ENCODE measurements at regions not wholly inside any gene's neighbourhood (a gene's known extent, or its start where the extent isn't known, plus 50 kb on each side); places are given as distances from the start of the nearest gene placed in this dataset.

DNA sequence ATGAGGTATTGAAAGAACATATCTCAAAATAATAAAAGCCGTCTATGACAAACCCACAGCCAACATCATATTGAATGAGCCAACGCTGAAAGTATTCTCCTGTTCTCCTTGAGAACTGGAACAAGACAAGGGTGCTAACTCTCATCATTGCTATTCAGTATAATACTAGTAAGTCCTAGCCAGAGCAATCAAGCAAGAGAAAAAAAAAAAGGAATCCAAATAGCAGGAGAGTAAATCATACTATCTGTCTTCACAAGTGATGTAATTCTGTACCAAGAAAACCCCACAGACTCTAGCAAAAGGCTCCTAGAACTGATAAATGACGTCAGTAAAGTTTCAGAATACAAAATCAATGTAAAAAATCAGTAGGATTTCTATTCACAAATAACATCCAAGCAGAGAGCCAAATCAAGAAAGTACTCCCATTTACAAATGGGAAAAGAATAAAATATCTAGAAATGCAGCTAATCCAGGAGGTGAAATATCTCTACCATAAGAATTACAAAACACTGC, 1632.8 kb downstream of the NCAM2 start:
- DNase-seq, result no peak

DNA sequence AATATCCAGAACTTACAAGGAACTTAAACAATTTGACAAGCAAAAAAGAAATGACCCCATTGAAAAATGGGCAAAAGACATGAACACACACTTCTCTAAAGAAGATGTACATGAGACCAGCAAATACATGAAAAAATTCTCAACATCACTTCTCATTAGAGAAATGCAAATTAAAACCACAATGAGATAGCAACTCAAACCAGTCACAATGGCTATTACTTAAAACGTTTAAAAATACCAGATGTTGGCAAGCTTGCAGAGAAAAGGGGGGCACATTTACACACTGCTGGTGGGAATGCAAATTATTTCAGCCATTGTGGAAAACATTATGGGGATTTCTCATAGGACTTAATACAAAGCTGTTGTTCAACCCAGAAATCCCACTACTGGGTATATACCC, 1634.0 kb downstream of the NCAM2 start:
- DNase-seq, result no peak

DNA sequence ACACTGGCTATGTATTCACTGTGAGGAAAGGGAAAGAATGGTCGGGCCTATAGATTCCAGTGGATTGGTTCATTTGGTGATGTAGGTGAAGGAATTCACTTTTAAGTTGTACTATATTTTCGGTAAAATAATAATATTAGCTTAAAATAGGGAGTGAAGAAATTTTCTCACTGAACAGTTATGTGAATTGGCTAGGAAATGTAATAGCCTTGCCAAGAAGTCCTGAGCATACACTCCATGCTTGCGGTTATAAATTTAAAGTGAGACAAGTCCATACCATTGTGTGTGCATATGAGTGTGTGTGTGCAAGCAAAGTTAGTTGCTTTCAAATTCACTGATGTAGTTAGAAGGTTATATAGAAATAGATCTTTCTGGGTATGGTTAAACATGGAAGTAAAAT, 1651.0 kb downstream of the NCAM2 start:
- DNase-seq, result no peak

DNA sequence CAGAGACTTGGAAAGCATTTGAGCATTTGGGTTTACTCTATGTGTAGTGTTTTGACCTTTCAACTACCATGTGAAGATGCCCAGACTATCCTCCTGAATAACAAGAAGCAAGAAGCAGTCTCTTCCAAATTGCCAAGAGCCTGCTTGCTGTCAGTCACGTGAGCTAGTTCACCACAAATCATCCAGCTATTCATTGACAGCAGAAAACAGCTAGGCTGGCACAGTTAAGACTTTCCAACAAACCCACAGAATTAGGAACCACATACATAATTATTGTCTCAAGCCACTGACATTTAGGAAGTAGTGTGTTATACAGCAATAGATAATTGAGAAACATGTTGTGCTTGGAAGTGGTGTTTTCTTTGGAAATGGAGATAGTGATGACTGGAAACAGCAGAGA, 1652.0 kb downstream of the NCAM2 start:
- DNase-seq, result no peak

DNA sequence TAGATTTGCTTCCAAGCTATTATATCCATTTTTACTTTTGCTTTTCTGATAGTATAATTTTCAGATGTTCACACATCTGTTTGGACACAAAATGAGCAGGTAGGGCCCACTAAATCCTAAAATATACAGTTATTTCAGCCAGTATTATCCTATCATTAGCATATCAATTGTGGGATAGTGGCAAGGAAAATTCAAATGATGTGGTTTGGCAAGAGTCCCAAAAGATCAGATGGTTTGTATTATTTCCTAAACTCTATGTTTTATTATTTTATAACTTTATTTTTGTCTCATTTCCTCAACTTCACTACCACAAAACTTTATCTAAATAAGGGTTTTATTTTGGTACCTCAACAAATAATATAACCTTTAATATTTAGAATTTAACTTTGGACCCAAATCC, 1659.6 kb downstream of the NCAM2 start:
- no peak for DNase-seq

DNA sequence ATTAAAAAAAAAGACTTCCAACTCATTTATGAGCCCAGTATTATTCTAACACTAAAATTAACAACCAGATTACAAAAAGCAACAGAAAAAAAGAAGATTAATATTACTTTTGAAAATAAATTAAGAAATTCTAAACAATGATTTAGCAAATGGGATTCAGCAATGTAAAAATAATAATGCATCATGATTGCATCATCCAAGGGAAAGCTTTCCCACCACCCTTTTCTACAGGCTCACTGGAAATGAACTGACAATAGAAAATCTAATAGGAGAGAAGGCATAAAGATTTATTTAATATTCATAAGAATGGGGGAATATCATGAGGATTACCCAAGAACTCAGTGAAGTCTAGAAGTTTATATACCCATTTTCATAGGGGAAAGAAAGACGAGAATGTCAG, 1671.9 kb downstream of the NCAM2 start:
- no peak for DNase-seq

DNA sequence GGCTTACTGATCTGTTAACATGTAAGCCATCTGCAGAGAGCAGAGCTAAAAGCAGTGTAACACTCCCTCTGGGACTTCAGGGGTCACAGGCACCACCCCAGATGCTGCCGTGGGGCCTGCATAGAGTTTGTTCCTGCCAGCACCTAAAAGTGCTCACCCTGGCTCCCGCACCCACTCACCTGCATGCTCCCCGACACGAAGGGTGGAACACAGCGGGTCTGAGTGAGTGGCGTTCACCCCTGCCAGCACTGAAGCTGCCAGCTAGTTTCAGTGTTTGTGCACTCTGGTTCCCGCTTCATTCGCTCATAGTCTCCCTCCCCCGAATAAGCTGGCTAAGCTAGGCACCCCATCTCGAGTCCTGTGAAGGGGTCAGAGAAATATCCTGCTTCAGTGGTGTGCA, 1681.0 kb downstream of the NCAM2 start:
- DNase-seq, result no peak

DNA sequence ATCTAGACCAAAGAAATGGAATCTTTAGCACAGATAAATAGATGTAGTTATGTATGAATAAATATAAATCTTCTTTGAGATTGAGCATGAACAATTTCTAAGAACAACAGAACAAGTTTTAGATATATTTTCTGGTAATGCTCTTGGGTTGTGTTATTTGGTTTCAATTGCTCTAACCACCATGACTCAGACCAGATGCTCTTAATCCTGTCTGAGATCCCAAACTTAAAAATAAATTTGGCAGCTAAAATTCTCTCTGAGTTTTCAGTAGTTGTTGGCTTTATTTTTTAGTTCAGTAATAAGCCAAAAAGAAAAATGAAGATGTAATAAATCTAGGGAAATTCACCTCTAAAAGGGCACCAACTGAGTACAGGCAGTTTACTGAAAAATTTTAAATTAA, 1693.4 kb downstream of the NCAM2 start:
- no peak for DNase-seq

DNA sequence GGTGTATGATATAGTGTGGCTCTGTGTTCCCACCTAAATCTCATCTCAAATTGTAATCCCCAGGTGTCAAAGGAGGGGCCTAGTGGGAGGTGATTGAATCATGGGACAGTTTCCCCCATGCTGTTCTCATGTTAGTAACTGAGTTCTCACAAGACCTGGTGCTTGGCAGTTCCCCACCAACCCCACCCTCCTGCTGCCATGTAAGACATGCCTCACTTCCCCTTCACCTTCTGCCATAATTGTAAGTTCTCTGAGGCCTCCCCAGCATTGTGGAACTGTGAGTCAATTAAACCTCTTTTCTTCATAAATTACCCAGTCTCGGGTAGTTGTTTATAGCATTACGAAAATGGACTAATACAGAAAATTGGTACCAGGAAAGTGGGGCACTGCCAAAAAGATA, 1705.3 kb downstream of the NCAM2 start:
- no peak for DNase-seq

DNA sequence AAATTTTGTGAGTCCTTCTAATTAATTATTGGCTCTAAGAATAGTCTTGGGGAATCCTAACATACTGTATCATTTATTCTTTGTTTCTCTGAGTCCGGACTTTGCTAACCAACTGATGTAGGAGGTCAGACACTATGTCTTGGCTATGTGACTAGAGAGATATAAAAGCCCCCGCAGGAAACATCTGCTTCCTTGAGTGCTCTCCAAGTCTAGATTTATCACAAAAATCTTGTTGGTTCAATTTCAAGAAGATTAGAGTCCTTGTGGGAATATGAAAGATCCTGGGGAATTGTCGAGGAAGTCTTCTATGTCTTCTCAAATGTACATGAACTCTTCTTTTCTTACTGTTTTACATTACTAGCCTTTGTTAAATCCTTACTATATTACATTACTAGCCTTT, 1712.5 kb downstream of the NCAM2 start:
- DNase-seq, result no peak

DNA sequence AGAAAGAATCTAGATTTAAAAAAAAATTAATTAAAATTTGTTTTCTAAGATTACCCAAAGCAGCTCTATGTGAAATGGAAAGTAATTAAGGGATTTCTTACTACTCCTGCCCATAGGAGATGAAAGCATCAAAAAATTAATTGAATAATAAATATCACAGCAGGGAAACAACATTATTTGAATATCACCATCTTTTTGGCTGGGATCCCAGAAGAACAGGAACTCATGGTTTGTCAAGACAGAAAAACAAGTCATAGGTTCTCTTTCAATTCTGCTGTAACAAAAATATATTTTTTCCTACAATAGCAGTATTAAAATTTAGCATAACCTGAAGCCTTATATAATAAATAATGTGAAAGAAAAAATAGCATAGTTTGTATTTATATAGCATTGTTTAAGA, 1713.4 kb downstream of the NCAM2 start:
- no peak for DNase-seq

DNA sequence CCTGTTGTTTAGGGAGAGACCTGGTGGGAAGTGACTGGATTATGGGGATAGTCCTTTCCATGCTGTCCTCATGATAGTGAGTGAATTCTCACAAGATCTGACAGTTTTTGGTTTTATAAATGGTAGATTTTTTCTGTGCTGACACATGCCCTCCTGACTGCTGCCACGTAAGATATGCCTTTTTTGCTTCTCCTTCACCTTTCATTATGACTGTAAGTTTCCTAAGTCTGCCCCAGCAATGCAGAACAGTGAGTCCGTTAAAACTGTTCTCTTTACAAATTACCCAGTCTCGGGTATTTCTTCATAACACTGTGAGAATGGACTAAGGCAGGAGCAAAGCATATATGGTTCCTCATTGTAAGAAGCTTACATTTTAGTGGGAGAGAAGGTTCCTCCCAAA, 1727.2 kb downstream of the NCAM2 start:
- no peak for DNase-seq

DNA sequence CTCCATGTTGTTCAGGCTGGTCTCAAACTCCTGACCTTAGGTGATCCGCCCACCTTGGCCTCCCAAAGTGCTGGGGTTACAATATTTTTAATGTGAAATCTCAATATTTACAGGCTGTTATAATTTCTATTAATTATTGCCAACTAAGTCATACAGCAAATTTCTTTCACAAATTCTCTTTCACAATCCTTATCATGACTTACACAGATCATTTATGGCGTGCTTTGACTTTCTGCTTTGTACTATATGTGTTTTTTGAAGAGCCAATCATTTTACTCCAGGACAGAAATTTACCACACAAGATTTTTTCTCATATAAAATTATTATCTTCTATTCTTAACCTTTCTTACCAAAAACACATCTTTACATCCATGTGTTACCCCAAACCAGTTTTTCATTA, 1729.9 kb downstream of the NCAM2 start:
- no peak for DNase-seq

DNA sequence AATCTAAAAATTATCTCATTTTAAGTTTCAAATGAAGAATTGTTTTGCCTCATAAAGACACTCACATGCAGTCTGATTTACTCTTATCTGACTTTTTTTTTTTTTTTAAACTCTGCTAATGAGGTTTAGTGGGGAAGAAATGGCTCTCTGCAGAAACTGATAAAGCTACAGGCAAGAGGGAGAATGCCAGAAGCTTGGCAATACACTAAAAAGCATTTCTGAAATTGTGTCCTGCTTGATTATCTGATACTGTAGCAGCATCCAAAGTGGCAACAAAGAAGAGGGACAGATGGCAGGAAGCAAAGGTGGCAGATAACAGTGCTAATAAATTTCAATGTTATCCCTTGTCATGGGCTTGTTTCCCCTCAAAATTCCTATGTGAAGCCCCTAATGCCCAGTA, 1744.9 kb downstream of the NCAM2 start:
- DNase-seq, result no peak

DNA sequence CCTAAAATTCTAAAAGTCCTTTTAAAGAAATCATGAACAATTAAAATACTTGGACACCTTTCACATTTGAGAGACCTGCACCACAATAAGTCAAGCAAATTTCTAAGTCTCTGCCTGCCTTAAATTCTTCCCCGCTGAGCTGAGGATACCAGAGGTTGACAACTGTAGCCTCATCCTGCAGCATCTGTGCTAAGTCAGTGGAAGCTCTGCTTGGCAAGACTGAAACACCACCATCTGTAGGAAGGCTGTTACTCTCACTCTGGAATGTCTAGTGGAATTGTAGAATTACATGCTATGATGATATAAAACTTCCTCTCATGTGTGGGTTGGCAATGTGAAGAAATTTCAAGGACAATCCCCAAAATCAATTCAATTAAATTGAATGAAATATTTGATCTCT, 1756.5 kb downstream of the NCAM2 start:
- DNase-seq, result no peak

DNA sequence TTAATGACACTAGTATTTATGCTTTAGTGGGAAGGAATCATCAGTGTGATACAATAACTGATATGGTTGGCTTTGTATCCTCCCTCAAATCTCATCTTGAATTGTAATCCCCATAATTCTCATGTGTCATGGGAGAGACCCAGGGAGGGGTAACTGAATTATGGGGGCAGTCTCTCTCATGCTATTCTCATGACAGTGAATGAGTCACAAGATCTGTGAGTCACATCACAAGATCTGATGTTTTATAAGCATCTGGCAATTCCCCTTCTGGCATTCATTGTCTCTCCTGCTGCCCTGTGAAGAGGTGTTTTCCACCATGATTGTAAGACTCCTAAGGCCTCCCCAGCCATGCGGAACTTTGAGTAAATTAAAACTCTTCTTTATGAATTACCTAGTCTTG, 1760.3 kb downstream of the NCAM2 start:
- DNase-seq, result no peak

DNA sequence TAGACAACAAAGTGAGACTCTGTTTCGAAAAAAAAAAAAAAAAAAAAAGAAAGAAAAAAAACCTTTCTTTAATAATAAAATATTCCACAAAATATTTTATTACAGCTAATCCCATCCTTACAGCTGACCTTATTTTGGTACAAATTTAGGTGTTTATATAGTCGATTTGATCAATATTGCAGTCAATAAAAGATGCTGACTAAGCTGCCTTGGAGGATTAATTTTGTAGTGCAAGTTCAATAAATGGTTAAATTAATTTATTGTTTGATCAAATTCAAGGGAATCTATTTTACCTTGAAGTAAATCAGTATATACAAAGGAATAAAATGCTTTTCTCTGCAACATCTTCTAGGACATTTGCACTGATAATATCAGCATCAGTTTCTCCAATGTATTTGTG, 1764.3 kb downstream of the NCAM2 start:
- no peak for DNase-seq

DNA sequence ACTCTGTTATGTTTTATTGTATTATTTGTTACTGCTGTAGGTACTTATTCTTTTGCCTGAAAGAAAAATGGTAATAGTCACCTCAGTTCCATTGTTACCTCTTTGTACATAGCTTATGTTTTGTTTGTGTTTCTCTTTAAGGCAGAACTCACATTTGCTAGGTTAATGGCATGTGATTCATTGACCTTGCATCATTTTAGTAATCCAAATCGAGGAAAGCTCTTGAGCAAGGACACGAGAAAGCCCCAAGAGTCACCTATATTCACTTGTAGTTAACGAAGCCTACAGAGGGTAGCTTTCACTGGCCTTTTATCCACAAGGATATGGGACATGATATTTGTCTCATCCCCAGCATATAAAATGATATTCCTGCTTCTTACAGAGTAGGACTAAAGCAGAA, 1765.2 kb downstream of the NCAM2 start:
- DNase-seq, result no peak

DNA sequence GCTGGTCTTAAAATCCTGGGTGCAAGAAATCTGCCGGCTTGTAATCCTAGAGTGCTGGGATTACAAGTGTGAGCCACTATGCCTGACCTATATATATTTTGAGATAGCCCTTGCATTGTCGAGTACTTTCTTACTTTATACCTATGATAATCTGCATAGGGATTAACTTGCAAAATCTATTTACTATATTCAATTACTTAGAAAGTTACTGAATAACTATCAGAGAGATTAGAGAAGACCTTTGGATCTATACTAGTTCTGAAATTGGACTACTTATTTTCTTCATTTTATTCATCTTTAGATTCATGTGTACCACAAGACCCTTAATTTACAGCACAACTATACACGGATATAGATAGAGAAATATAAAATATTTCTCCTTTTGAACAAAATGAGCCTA, 1766.0 kb downstream of the NCAM2 start:
- no peak for DNase-seq

DNA sequence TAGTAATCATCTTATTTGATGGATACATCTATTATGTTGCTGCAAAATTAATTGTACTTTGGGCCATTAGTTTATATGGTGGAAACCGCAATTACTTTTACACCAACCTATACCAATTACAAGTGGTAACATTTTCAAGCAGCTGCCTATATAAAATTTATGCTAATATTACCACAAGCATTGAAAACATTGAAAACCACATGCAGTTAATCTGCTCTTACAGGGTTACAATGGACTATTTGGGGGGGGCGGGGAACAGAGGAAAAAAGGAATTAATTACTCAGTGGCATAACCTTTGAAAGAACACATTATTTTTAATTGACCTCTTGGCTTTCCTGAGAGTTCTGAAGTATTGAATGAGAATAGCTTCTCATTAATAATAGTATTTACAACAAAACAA, 1793.2 kb downstream of the NCAM2 start:
- DNase-seq, result no peak

DNA sequence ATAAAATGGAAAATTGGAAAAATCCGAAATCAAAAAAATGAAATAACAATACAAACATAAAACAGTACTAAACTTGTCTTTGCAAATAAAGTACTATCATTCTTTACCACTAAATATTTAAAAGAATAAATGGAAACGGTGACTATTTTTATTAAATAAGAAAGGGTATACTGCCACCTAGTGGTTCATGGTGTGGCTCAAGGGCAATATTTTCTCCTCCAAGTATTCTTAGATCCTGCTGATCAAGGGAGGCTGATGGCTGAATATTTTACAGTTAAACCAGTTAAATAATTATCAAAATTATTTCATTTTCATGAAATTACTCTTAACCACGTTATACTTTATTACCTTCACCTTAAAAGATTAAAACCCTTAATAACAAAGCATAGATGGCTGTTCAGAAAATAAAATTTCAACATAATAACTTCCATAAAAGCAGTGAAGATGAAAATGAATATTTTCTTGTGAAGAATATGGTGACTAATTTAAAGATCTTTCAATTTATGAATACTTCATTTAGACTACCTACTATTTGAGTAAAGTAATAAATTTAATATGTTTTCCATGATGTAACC, 1793.9 kb downstream of the NCAM2 start:
- peak in 1 of 2 donors; percentile 36 for DNase-seq

DNA sequence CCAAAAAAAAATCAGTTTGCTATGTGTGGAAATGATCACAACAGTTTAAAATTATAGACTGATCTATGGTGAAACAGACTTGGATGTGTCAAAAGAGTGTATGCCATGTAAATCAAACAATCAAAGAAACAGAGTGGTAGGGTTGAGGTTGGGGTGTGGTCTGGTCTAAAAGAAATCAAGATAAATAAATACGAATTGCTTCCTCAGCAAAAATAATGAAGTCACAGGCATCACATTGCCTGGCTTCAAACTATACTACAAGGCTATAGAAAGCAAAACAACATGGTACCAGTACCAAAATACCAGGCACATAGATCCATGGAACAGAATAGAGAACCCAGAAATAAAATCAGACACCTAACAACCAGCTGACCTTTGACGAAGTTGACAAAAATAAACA, 1796.9 kb downstream of the NCAM2 start:
- no peak for DNase-seq

DNA sequence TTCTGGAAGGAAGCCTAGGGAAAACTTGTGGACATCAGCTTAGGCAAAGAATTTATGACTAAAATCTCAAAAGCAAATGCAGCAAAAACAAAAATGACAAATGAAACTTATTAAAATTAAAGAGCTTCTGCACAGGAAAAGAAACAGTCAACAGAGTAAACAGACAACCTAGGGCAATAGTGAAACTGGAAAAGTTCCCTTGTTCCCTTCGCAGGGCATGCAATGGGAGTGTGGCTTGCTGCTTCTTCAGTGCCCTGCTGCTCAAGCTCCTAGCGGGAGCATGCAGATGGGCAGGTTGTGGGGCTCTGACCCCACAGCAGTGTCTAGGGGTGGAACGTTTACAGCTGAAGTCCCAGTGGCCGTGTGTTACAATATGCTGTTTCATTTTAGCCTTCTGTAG, 1797.4 kb downstream of the NCAM2 start:
- no peak for DNase-seq

DNA sequence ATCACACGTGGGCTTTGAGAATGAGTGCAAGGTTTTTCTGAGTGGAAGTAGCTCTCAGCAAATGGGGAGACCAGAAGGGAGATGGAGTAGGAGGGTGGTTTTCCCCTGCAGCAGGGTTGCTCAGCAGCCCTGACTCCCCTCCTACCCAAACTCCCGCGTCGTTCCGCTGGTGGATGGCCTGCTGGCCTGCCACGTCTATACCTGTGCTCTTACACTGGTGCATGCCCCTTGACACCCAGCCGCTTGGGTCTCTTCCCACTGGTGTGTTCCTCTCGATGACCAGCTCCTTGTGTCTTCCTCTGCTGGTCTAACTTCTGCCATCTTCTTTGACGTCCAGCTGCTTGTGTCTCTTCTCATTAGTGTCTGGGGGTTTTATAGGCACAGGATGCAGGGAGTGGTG, 1797.9 kb downstream of the NCAM2 start:
- no peak for DNase-seq

DNA sequence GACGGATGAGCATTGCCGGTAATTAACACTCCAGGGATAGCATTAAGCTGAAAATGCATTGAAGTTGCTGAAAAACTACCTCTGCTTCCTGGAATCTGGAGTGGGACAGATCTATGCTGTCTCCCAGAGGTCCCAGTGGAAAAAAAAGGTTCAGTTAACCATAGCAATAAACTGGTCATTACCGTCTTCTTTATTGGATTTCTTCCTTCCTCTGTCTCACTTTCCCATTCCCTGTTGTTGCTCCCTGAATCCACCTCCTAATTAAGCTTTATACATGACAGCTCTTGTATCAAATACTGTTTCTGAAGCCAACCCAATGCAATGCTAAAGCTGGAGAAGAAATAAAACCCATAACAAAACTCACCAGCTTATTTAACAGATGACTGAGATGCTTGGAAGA, 1805.9 kb downstream of the NCAM2 start:
- no peak for DNase-seq

DNA sequence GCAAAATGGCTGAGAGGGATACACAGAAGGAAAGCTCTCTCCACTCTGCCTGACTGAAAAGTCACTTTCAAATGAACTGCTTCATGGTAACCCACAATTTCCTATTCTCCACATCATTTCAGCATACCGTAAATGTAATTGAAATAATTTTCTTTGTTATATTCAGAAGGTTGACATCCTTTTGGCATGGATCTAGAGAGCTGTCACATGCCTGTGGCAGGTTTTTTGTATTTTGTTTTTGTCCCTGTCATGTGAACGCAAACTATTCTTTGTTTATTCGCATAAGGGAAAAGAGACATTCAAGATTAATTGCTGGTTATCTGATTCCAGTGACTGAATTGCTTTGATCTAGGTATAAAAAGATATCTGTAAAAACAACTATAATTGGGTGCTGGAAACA, 1808.1 kb downstream of the NCAM2 start:
- DNase-seq, result no peak

Data from CD4-positive, alpha-beta T cell treated with Interferon alpha-2 for 1 hour (primary cell).